ENCODE measurements at regions not wholly inside any gene's neighbourhood (a gene's known extent, or its start where the extent isn't known, plus 50 kb on each side); places are given as distances from the start of the nearest gene placed in this dataset.

DNA sequence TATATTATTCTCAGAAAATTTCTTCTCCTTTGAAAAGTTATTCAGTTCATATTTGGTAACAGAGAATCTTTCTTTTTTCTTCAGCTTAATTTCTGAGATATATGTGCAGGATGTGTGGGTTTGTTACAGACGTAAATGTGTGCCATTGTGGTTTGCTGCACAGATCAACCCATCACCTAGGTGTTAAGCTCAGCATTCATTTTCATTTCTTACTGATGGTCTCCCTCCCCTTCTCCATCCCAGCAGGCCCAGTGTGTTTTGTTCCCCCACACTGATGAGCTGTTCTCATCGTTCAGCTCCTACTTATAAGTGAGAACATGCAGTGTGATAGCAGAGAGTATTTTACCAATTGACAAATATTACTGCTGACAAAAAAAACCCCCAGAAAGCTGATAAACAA is 330.0 kb upstream of the CHD1 start:
- Histone ChIP-seq H3K9me3 (ENCODE audit: control insufficient read depth in 1 of 2, insufficient read depth in 1 of 2, low read depth in 1 of 2, low read length in 2 of 2) (no peaks in the 10 kb centered on the region), H3K4me1 (ENCODE audit: control insufficient read depth in 1 of 2, insufficient read depth in 2 of 2, low read length in 2 of 2) (no peaks in the 10 kb centered on the region), H3K36me3 (ENCODE audit: control insufficient read depth in 1 of 2, insufficient read depth in 2 of 2, low read length in 2 of 2) (no peaks in the 10 kb centered on the region), H3K27me3 (ENCODE audit: insufficient read depth, low read length) (no peaks in the 10 kb centered on the region), H4K20me1 (ENCODE audit: insufficient read depth) (no peaks in the 10 kb centered on the region), H3K4me2 (ENCODE audit: low read length) (no peak overlapping the region), H3K4me3 (replicated peaks in 1 of 2; ENCODE audit: low read depth in 1 of 2, low read length in 2 of 2) (no peak overlapping the region), H3K9me2 (ENCODE audit: insufficient read depth) (no peaks in the 10 kb centered on the region), H3K79me2 (ENCODE audit: insufficient read depth, low read length) (no peaks in the 10 kb centered on the region), H3K27ac (ENCODE audit: low read depth, low read length) (no peak overlapping the region), H3K9ac (ENCODE audit: low read length) (no peak overlapping the region), H2AFZ (ENCODE audit: low read depth, low read length, poor library complexity, severe bottlenecking) (no peak overlapping the region)
- DNase-seq (ENCODE audit: low read depth, low spot score) (no peak), ATAC-seq (no peak)
- BruUV-seq (replicated peaks): no TSS peak
- intact Hi-C loops (cut with micrococcal nuclease): no loop called here
- ChIA-PET RAD21 (ENCODE audit: low non-redundant PET in 1 of 2, low total read pairs in 2 of 2, uncharacterized antibody in 2 of 2, unreplicated experiment in 2 of 2) (no interaction called here), POLR2A (no interaction called here), CTCF (no interaction called here)
- TF ChIP-seq, protein P1, sequence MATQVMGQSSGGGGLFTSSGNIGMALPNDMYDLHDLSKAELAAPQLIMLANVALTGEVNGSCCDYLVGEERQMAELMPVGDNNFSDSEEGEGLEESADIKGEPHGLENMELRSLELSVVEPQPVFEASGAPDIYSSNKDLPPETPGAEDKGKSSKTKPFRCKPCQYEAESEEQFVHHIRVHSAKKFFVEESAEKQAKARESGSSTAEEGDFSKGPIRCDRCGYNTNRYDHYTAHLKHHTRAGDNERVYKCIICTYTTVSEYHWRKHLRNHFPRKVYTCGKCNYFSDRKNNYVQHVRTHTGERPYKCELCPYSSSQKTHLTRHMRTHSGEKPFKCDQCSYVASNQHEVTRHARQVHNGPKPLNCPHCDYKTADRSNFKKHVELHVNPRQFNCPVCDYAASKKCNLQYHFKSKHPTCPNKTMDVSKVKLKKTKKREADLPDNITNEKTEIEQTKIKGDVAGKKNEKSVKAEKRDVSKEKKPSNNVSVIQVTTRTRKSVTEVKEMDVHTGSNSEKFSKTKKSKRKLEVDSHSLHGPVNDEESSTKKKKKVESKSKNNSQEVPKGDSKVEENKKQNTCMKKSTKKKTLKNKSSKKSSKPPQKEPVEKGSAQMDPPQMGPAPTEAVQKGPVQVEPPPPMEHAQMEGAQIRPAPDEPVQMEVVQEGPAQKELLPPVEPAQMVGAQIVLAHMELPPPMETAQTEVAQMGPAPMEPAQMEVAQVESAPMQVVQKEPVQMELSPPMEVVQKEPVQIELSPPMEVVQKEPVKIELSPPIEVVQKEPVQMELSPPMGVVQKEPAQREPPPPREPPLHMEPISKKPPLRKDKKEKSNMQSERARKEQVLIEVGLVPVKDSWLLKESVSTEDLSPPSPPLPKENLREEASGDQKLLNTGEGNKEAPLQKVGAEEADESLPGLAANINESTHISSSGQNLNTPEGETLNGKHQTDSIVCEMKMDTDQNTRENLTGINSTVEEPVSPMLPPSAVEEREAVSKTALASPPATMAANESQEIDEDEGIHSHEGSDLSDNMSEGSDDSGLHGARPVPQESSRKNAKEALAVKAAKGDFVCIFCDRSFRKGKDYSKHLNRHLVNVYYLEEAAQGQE (IDR thresholded peaks at IDR 0.05; ENCODE audit: low read depth): no peak
- no peak for TF ChIP-seq JUND (IDR thresholded peaks at IDR 0.05)
- no peak for TF ChIP-seq FOSL1 (IDR thresholded peaks at IDR 0.05; ENCODE audit: low read depth)
- TF ChIP-seq, protein P2, sequence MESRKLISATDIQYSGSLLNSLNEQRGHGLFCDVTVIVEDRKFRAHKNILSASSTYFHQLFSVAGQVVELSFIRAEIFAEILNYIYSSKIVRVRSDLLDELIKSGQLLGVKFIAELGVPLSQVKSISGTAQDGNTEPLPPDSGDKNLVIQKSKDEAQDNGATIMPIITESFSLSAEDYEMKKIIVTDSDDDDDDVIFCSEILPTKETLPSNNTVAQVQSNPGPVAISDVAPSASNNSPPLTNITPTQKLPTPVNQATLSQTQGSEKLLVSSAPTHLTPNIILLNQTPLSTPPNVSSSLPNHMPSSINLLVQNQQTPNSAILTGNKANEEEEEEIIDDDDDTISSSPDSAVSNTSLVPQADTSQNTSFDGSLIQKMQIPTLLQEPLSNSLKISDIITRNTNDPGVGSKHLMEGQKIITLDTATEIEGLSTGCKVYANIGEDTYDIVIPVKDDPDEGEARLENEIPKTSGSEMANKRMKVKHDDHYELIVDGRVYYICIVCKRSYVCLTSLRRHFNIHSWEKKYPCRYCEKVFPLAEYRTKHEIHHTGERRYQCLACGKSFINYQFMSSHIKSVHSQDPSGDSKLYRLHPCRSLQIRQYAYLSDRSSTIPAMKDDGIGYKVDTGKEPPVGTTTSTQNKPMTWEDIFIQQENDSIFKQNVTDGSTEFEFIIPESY (IDR thresholded peaks at IDR 0.05; ENCODE audit: extremely low read depth, insufficient replicate concordance, low read length): no peak
- no peak for TF ChIP-seq RAD21 (IDR thresholded peaks at IDR 0.05; ENCODE audit: low read depth)
- TF ChIP-seq SP1 (IDR thresholded peaks at IDR 0.05; ENCODE audit: low read depth): no peak
- no peak for TF ChIP-seq SRF (IDR thresholded peaks at IDR 0.05; ENCODE audit: low read depth)
- no peak for TF ChIP-seq CEBPB (IDR thresholded peaks at IDR 0.05; ENCODE audit: low read depth)
- TF ChIP-seq POLR2AphosphoS5 (IDR thresholded peaks at IDR 0.05; ENCODE audit: low read depth, low read length): no peak
- TF ChIP-seq, protein P3, sequence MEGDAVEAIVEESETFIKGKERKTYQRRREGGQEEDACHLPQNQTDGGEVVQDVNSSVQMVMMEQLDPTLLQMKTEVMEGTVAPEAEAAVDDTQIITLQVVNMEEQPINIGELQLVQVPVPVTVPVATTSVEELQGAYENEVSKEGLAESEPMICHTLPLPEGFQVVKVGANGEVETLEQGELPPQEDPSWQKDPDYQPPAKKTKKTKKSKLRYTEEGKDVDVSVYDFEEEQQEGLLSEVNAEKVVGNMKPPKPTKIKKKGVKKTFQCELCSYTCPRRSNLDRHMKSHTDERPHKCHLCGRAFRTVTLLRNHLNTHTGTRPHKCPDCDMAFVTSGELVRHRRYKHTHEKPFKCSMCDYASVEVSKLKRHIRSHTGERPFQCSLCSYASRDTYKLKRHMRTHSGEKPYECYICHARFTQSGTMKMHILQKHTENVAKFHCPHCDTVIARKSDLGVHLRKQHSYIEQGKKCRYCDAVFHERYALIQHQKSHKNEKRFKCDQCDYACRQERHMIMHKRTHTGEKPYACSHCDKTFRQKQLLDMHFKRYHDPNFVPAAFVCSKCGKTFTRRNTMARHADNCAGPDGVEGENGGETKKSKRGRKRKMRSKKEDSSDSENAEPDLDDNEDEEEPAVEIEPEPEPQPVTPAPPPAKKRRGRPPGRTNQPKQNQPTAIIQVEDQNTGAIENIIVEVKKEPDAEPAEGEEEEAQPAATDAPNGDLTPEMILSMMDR (IDR thresholded peaks at IDR 0.05 in 2 of 3, conservative IDR thresholded peaks at IDR 0.05 in 1 of 3; ENCODE audit: borderline replicate concordance in 1 of 3, insufficient read depth in 1 of 3, low read depth in 2 of 3, low read length in 2 of 3): no peak
- no peak for TF ChIP-seq YY1 (IDR thresholded peaks at IDR 0.05; ENCODE audit: extremely low read depth, insufficient replicate concordance, low read depth, low read length)
- no peak for TF ChIP-seq CBX3 (IDR thresholded peaks at IDR 0.05; ENCODE audit: low read depth)
- TF ChIP-seq SIN3A (IDR thresholded peaks at IDR 0.05; ENCODE audit: low read depth): no peak
- TF ChIP-seq EGR1 (IDR thresholded peaks at IDR 0.05; ENCODE audit: low read depth): no peak
